Uterus (tissue), 2 donors: ENCODE measurements at regions not wholly inside any gene's neighbourhood (a gene's known extent, or its start where the extent isn't known, plus 50 kb on each side); places are given as distances from the start of the nearest gene placed in this dataset.

Experiments used
- POLR2A ChIP-seq, 2 donors: fragments of 450-650 bp; IDR thresholded peaks; one replicate each; pipeline ENCODE4 v1.6.1; 2016; ENCODE audit warnings: antibody characterized with exemption in 2 of 2, mild to moderate bottlenecking in 1 of 2, moderate library complexity in 1 of 2
- TF ChIP-seq, protein P1 (sequence below), 4 experiments: fragments of 200-600 bp in 2 of 4; fragments of 450-650 bp in 2 of 4; sonication (generic) in 2 of 4; IDR thresholded peaks; one replicate each; pipeline ENCODE4 v1.5.1; 2016 to 2019; ENCODE audit warnings: antibody characterized with exemption in 4 of 4, mild to moderate bottlenecking in 2 of 4, moderate library complexity in 1 of 4

DNA sequence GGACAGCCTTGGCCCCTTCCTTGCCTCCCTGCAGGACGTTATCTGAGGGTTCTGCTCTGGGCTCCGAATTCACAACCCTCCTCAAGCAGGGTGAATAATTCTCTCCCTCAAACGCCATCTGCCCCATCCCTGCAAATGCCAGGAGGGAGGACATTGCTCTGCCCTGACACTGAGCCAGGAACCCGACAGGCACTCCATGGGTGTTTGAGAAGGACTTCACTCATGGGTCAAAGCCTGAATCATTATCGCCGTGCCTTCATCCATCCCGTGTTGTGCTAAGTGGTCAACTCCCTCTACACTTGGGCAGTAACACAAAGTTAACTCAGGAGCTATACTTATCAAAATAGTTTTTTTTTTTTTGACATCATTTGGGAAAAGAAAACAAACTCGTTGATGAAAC, 261.8 kb upstream of the IGF1R start:
- TF ChIP-seq, protein P1, sequence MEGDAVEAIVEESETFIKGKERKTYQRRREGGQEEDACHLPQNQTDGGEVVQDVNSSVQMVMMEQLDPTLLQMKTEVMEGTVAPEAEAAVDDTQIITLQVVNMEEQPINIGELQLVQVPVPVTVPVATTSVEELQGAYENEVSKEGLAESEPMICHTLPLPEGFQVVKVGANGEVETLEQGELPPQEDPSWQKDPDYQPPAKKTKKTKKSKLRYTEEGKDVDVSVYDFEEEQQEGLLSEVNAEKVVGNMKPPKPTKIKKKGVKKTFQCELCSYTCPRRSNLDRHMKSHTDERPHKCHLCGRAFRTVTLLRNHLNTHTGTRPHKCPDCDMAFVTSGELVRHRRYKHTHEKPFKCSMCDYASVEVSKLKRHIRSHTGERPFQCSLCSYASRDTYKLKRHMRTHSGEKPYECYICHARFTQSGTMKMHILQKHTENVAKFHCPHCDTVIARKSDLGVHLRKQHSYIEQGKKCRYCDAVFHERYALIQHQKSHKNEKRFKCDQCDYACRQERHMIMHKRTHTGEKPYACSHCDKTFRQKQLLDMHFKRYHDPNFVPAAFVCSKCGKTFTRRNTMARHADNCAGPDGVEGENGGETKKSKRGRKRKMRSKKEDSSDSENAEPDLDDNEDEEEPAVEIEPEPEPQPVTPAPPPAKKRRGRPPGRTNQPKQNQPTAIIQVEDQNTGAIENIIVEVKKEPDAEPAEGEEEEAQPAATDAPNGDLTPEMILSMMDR (IDR thresholded peaks at IDR 0.05): no peak
- TF ChIP-seq POLR2A (IDR thresholded peaks at IDR 0.05): no peak
